HG03378 (cell line): ENCODE measurements at regions not wholly inside any gene's neighbourhood (a gene's known extent, or its start where the extent isn't known, plus 50 kb on each side); places are given as distances from the start of the nearest gene placed in this dataset.
"Not testable (repeated sequence)": the region's sequence is repeated elsewhere in the genome, so short reads cannot be mapped to it uniquely, and the experiment has no call there.

Experiments used
- ATAC-seq: cut with Tn5 transposase; IDR thresholded peaks from one replicate; pipeline ENCODE4 v1.9.1; 2021; ENCODE audit warnings: mild to moderate bottlenecking, moderate library complexity; ENCODE audit not compliant: unreplicated experiment

DNA sequence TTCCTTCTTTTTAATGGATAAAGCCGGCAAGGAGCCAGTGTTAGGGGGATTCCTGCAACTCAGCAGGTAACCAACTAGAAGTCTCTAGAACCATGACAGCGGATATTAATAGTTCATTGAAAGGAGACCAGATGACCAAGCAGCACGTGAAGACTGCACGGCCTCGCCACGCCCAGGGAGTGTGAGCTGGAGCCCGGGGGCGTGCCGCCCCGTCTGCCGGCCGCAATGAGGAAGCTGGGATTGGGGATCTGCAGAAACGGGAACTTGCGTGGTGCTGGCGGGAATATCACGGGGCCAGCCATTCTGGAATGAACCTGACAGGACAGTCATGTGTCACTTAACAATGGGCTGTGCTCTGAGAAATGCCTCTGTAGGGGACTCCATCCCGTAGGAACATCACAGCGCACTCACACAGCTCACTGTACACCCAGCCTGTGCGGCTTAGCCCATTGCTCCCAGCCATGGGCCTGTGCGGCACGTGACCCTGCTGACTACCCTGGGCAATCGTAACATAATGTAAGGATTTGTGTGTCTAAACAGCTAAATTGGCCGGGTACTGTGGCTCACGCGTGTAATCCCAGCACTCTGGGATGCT, 4092.8 kb upstream of the TPTE start:
- not testable (repeated sequence) for ATAC-seq

DNA sequence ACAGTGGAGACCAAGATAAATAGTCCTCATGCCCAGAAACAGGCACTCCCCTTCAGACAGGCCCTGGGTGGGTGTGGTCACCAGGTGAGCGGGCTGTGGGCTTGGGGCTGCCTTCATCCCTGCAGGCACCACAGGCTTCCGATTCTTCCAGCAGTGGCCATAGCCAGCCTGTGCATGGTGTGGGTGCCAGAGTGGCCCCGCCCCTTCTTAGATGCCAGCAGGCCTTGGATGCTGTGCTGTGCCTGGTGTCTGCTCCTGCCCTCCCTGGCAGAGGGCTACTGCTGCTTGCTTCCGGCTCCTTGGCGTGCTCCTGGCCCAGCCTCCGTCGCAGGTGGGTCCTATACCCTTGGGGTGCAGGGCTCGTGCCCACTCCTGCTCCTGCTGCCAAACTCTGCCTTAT, 4091.5 kb upstream of the TPTE start:
- not testable (repeated sequence) for ATAC-seq

DNA sequence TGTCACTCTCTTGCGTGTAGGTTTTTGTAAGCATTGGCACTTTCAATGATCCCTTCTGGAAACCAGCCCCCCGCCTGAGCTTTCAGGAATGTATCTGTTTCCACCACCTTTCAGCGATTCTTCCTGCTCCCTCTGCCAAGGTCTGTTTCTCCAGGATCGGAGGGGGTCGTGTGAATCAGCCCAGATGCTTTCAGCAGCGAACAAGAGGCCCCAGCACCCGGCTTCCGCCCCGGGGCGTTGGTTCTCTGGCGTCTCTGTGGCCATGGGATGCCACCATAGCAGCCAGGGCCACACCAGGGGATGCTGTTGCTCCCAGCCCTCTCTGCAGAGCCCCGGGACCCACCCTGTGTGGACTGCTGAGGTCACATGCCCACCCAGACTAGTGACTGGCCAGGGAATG, 4088.2 kb upstream of the TPTE start:
- ATAC-seq = not testable (repeated sequence)

DNA sequence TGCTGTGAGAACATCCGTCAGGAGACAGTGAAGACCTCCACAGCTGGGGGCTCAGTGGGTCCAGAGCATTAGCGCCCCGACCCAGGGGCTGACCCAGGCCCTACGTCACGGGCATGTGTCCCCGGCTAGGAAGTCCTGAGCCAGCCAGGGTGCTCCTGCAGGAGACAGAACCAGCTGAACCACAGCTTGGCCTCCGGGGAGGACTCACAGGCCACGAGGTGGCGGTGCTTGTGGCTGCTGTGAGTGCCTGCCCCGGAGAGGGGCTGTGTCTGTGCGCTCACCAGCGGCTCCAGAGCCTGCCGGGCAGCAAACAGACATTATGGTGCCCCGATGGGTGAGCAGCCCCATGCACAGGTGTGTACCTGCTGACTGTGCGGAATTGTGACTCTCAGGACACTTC, 4085.2 kb upstream of the TPTE start:
- not testable (repeated sequence) for ATAC-seq

DNA sequence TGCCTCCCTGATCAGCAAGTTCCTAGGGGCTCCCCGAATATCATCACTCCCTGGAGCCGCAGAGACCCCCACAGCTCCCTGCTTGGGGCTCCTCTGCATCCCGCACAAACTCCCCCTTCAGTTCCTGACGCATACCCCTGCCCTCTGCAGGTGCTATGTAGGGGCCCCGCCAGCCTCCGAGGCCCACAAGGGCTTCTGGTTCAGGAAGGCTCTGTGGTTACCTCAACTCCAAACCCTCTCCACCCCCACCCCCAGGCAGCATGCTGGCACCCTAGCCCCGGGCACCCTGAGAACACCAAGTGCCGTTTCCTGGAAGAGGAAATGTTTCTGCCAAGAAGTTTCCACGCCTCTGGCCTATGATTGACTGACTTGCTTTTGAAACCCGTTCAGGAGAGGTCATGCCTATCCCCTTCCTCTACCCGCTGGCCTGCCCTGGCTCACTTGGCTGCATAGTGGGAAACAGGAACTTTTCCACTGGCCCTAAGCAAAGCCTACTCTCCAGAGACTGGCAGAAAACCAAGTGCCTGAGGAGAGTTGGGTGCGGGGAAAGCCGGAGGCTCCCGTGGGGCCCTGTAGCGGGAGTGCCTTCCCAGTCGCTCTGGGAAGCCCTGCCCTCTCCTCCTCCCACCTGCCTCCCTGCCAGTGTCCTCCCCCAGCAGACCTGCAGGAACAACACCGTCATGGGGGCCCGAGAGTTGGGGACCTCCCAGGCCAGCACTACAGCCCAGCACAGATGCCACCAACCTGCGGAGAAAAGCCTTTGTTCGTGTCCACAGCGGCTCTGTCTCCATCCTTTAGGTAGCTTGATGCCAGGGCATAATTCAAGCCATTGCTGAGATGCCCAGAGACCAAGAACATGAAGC, 4084.2 kb upstream of the TPTE start:
- not testable (repeated sequence) for ATAC-seq

- not testable (repeated sequence) for ATAC-seq
Measured at GRCh38 chr21:6437834-6438187, 4083.6 kb upstream of the TPTE start.

GRCh38 chr21:6439058-6439457, 4082.3 kb upstream of the TPTE start:
- ATAC-seq = not testable (repeated sequence)

DNA sequence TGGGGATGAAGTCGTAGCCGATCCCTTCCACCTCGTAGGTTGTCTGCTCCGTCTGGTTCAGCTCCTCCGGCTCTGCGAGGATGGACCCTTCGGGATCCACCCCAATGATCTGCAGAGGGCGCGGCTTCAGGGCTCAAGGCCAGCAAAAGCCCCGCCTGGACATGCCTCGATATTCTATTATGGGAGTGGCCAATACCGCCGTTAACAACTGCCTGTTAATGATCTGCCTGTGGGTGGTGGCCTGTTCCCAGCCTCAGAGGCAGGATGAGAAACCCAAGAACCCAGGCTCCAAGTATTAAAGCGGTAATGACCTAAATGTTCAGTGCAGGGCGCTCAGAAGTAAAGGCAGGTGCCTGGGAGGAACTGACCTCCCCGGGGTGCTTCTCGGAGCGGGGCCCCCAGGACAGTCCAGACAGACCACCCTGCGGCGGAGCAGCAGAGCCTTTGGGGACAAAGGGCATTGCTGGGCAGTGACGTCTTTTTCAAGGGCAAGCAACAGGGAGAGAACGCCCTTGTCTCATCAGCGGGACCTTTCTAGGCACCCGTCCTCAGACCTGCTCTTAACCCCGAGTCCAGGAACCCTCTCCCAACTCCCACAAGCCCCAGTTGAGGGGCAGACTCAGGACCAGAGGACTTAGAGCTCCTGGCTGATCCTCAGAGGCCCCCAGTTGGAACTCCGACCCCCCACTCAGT, 4066.6 kb upstream of the TPTE start:
- ATAC-seq = not testable (repeated sequence)

DNA sequence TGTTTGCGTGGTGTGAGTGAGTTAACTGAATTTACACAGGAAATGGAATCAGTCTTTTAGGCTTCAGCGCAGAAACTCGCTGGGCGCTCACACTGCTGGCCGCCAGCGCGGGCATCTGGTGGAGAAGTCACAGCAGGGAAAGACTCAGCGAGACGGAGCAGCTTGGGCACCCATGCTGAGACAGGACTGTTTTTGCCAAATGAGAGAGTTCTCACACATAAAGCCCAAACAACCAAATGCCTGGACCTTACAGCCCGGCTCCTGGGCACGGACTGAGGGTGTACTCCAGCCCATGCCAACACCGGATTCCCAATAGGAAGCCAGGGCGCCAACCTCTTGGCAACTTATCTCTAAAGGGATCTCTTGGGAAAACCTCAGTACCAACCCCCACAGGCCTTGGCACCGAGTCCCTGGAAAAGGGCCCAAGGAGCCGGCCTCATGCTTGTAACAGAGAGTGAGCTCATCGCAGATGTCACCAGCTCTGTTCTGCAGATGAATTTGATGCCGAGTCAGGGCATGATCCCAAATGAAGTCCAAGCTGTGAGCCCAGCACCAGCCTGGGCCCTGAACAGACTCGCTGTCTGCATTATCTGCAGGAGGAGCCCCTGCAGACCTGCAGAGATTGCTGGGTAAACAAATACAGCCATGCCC, 4065.2 kb upstream of the TPTE start:
- ATAC-seq = not testable (repeated sequence)

DNA sequence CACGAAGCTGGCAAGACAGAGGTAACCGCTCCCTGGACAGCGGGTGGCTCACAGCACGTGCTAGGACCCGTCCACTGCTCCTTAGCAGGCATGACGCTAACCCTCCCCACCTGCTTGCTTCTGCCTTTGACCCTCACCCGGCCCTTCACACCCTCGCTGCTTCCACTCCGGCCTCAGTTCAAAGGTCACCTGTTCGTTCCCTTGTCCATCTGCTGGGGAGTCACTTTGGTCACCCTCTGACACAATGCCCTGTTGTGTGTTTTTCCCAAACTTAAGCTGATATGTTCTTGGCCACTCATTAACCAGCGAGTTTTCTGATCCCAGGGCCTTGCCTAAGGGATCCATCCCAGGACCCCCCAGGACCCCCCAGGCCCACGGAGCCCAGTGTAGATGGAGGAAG, 4061.6 kb upstream of the TPTE start:
- not testable (repeated sequence) for ATAC-seq

DNA sequence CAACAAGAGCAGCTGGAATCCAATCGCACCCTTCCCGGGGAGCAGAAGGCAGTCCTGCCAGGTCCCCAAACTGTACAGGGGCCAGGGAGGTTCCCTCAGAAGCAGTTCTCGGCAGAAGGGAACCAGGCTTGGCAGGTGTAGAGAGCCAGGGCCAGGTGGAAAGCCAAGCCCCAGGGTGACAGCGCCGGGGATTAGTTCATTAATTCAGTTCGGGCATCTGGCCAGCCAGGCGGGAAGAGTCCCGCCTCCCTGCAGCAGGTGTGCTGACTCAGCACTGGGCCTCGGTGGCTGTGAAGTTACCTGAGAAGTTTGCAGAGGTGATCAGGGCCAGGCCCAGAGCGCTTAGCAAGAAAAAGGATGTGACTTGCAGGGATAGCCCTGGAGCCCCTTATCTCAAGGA, 4060.0 kb upstream of the TPTE start:
- ATAC-seq = not testable (repeated sequence)

GRCh38 chr21:6464419-6464818, 4057.0 kb upstream of the TPTE start:
- not testable (repeated sequence) for ATAC-seq

- ATAC-seq = not testable (repeated sequence)
Measured at GRCh38 chr21:6466081-6466698, 4055.2 kb upstream of the TPTE start.

DNA sequence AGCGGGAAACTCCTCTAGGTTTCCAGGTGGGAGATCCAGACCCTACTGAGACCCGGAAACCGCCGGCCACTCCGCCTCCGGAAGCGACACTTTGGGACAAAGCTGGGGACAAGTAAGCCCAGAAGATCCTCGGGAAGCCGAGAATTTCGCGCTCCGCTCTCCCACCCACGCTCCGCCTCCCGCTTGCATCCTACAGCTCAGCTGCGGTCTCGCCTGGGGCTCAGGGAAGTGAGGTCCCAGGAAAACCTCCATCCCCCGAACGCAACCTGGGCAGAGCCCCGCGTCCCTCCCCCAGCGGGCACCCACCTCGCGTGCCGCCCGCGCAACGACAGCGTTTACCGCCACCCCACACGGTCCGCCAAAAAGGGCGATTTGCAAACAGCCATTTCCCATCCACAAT, 4054.7 kb upstream of the TPTE start:
- not testable (repeated sequence) for ATAC-seq

DNA sequence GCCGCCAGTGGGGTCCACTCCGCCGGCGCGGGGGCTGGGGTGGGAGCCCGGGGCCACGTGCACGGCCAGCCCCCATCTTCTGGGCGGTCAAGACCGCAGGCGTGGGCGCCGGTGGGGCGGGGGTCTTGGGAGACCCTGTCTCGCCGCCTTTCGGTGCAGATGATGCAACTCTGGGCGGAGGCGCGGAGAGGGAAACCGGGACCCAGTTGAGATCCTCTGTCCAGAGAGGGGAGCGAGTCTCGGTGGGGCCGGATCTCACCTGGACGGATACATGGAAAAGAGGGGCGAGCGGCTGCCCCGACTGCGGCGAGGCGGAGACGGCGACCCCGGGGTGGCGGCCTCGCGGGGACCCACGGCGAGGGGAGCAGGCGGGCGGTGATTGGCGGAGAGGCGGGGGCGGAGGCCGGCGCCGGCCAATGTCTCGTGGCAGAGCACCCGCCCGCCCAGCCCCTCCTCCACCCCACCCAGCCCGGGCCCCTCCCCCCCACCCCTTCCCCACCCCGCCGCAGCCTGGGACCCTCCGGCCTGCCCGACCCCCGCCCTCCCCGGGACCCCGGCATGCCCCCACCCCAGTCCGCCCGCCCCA, 4054.1 kb upstream of the TPTE start:
- not testable (repeated sequence) for ATAC-seq

- not testable (repeated sequence) for ATAC-seq
Measured at GRCh38 chr21:6467907-6468306, 4053.5 kb upstream of the TPTE start.

DNA sequence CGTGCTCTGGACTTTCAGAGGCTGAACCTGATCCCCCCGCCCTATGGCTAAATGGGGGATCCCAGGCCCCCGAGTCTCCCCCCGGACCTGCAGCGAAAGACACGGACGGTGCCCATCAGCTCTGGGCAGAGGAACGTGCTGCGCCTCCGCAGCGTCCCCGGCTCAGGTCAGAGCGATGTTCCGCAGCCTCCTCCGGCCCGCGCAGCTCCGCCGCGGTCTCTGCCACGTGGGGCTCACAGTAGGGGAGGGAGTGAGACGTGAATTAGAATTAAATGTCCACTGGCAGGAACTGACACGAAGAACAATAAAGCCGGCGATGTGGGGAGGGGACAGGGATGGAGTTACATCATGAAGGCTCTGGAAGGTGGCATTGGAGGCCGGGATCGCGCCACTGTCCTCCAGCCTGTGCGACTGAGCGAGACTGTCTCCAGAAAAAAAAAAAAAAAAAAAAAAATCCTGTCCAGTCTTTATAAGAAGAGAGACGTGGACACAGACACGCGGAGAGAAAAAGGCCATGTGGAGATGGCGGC, 4053.0 kb upstream of the TPTE start:
- not testable (repeated sequence) for ATAC-seq

DNA sequence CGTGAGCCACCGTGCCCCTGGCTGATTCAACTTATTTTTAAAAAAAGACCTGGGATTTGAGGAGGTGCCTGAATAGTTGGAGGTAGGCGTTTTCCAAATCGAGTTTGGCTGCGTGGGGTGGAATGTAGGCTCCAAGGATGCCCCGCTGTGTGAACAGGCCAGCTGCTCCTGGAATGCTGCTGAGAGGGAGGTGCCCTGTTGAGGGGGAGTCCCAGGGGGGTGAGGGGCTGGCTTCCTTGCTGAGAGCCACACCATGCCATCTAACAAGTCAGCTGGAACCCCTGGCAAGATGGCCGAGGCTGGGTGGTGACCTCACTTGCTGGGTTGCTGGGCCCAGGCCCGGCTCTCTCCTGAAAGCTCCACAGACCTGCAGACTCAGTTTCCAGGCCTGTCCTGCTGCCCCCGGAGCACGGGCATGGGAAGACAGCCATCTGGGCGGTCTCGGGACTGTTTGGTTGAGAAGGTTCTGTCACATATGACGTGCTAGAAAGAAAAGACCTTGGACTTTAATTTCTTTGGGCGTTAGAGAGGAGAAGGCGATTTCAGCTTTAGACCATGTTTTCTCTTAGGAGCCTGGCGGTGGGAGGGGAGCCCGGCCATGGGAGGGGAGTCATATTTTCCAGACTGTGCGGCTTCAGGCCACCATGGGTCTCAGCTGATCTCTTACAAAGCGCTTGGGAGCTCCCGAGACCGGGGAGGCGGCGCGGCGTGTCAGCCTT, 4047.0 kb upstream of the TPTE start:
- not testable (repeated sequence) for ATAC-seq

GRCh38 chr21:6481116-6481515, 4040.3 kb upstream of the TPTE start:
- not testable (repeated sequence) for ATAC-seq
